Mesendoderm (in vitro differentiated cells): ENCODE measurements at regions not wholly inside any gene's neighbourhood (a gene's known extent, or its start where the extent isn't known, plus 50 kb on each side); places are given as distances from the start of the nearest gene placed in this dataset.

ENCODE experiments used
- DNase-seq: peaks from one replicate; pipeline ENCODE4 v3.0.0; 2013
- H2AK5ac ChIP-seq: 2 replicates; pipeline ENCODE4 v1.6.1; 2013; ENCODE audit warnings: low read length, inconsistent platforms
- H2BK120ac ChIP-seq: 2 replicates; pipeline ENCODE4 v1.6.1; 2013; ENCODE audit warnings: low read depth, mild to moderate bottlenecking, low read length, moderate library complexity, mixed read lengths
- H2BK15ac ChIP-seq: replicated peaks from 2 replicates; pipeline ENCODE4 v1.6.1; 2013; ENCODE audit warnings: low read depth, mild to moderate bottlenecking, moderate library complexity
- H2BK5ac ChIP-seq: 2 replicates; pipeline ENCODE4 v1.6.1; 2013; ENCODE audit warnings: low read length, inconsistent platforms
- H3K18ac ChIP-seq: 2 replicates; pipeline ENCODE4 v1.6.1; 2013; ENCODE audit warnings: mild to moderate bottlenecking, low read length, mixed read lengths
- H3K23ac ChIP-seq: one replicate; pipeline ENCODE4 v1.6.1; 2013; ENCODE audit warnings: low read length
- H3K27ac ChIP-seq: 2 replicates; pipeline ENCODE4 v1.5.1; 2013; ENCODE audit warnings: low read depth, mild to moderate bottlenecking, inconsistent platforms, low read length, moderate library complexity
- H3K27me3 ChIP-seq: 2 replicates; pipeline ENCODE4 v1.6.1; 2013; ENCODE audit warnings: low read length, control low read depth, mild to moderate bottlenecking, inconsistent platforms; ENCODE audit not compliant: insufficient read depth, poor library complexity
- H3K36me3 ChIP-seq: 2 replicates; pipeline ENCODE4 v1.6.1; 2013; ENCODE audit warnings: low read length, inconsistent platforms; ENCODE audit not compliant: control insufficient read depth, insufficient read depth
- H3K4ac ChIP-seq: one replicate; pipeline ENCODE4 v1.6.1; 2013; ENCODE audit warnings: low read depth, mild to moderate bottlenecking, low read length, moderate library complexity
- H3K4me1 ChIP-seq: 2 replicates; pipeline ENCODE4 v1.6.1; 2013; ENCODE audit warnings: low read depth, low read length, inconsistent platforms; ENCODE audit not compliant: control insufficient read depth
- H3K4me2 ChIP-seq: 2 replicates; pipeline ENCODE4 v1.6.1; 2013; ENCODE audit warnings: low read length
- H3K4me3 ChIP-seq: 2 replicates; pipeline ENCODE4 v1.5.1; 2013; ENCODE audit warnings: mild to moderate bottlenecking, low read length
- H3K56ac ChIP-seq: one replicate; pipeline ENCODE4 v1.6.1; 2013; ENCODE audit warnings: low read length
- H3K79me1 ChIP-seq: 2 replicates; pipeline ENCODE4 v1.6.1; 2013; ENCODE audit warnings: low read length, inconsistent platforms
- H3K79me2 ChIP-seq: 2 replicates; pipeline ENCODE4 v1.6.1; 2013; ENCODE audit warnings: mild to moderate bottlenecking, low read length; ENCODE audit not compliant: control insufficient read depth, insufficient read depth
- H3K9ac ChIP-seq: 2 replicates; pipeline ENCODE4 v1.6.1; 2013; ENCODE audit warnings: low read length, inconsistent platforms
- H4K5ac ChIP-seq: one replicate; pipeline ENCODE4 v1.6.1; 2013; ENCODE audit warnings: low read length
- H4K8ac ChIP-seq: one replicate; pipeline ENCODE4 v1.6.1; 2013; ENCODE audit warnings: low read depth, mild to moderate bottlenecking, control low read depth, low read length, moderate library complexity
- WGBS: extraction: QIAGEN DNeasy Blood & Tissue Kit; methylation state at CpG from one replicate; pipeline ENCODE4 v1.1.7; 2013; ENCODE audit warnings: low lambda C conversion rate, missing lambda C conversion rate; ENCODE audit not compliant: insufficient coverage; ENCODE audit errors: extremely low coverage; 5-methylcytosine and 5-hydroxymethylcytosine counted together

- H3K27me3 ChIP-seq = no peaks in the 10 kb centered on the region
- no peak overlapping the region for H2AK5ac ChIP-seq
- H3K18ac ChIP-seq = no peak overlapping the region
- H2BK120ac ChIP-seq = no peak overlapping the region
- H3K4me1 ChIP-seq = no peaks in the 10 kb centered on the region
- H3K23ac ChIP-seq = no peak overlapping the region
- DNase-seq = no peak
- H3K4me3 ChIP-seq = no peak overlapping the region
- no peak overlapping the region for H2BK5ac ChIP-seq
- H3K4ac ChIP-seq = no peak overlapping the region
- H3K4me2 ChIP-seq = no peak overlapping the region
- no peaks in the 10 kb centered on the region for H3K79me1 ChIP-seq
- H3K56ac ChIP-seq = no peak overlapping the region
- no peak overlapping the region for H4K8ac ChIP-seq
- no CpG with 5 or more reads among the region's 10 CpGs for WGBS
- no peak overlapping the region for H3K27ac ChIP-seq
- no peaks in the 10 kb centered on the region for H3K36me3 ChIP-seq
- H3K9ac ChIP-seq = no peak overlapping the region
- H3K79me2 ChIP-seq = no peaks in the 10 kb centered on the region
- no peak overlapping the region for H2BK15ac ChIP-seq
- no peak overlapping the region for H4K5ac ChIP-seq
Measured at GRCh38 chr18:46372670-46373069, 268.5 kb downstream of the HAUS1 start.

- Histone ChIP-seq H2BK5ac (no peak overlapping the region), H3K36me3 (no peaks in the 10 kb centered on the region), H3K4me1 (no peaks in the 10 kb centered on the region), H3K23ac (no peak overlapping the region), H2BK15ac (no peak overlapping the region), H3K79me1 (no peaks in the 10 kb centered on the region), H3K4ac (no peak overlapping the region), H3K56ac (no peak overlapping the region), H3K79me2 (no peaks in the 10 kb centered on the region), H3K27ac (no peak overlapping the region), H2AK5ac (no peak overlapping the region), H4K8ac (no peak overlapping the region), H4K5ac (no peak overlapping the region), H3K9ac (no peak overlapping the region), H2BK120ac (no peak overlapping the region), H3K4me2 (no peak overlapping the region), H3K4me3 (no peak overlapping the region), H3K18ac (no peak overlapping the region), H3K27me3 (no peaks in the 10 kb centered on the region)
- WGBS = no CpG with 5 or more reads among the region's 2 CpGs
- no peak for DNase-seq
Measured at GRCh38 chr18:46373131-46373530, 268.9 kb downstream of the HAUS1 start.

GRCh38 chr18:46373791-46374190 is 269.6 kb downstream of the HAUS1 start:
- Histone ChIP-seq H3K36me3 (no peaks in the 10 kb centered on the region), H3K23ac (no peak overlapping the region), H3K27ac (no peak overlapping the region), H4K8ac (no peak overlapping the region), H3K79me2 (no peaks in the 10 kb centered on the region), H3K4ac (no peak overlapping the region), H3K18ac (no peak overlapping the region), H3K9ac (no peak overlapping the region), H2BK120ac (no peak overlapping the region), H3K4me1 (no peaks in the 10 kb centered on the region), H3K56ac (no peak overlapping the region), H3K4me2 (no peak overlapping the region), H3K79me1 (no peaks in the 10 kb centered on the region), H2AK5ac (no peak overlapping the region), H3K4me3 (no peak overlapping the region), H3K27me3 (no peaks in the 10 kb centered on the region), H4K5ac (no peak overlapping the region), H2BK15ac (no peak overlapping the region), H2BK5ac (no peak overlapping the region)
- no peak for DNase-seq
- WGBS = no CpG with 5 or more reads among the region's 7 CpGs

- H2AK5ac ChIP-seq = no peak overlapping the region
- H3K18ac ChIP-seq = no peak overlapping the region
- H2BK120ac ChIP-seq = no peak overlapping the region
- no peak overlapping the region for H3K4ac ChIP-seq
- no peaks in the 10 kb centered on the region for H3K79me2 ChIP-seq
- no peak for DNase-seq
- no peak overlapping the region for H3K56ac ChIP-seq
- no peak overlapping the region for H3K27ac ChIP-seq
- H3K4me3 ChIP-seq = no peak overlapping the region
- H3K9ac ChIP-seq = no peak overlapping the region
- no peak overlapping the region for H4K8ac ChIP-seq
- H4K5ac ChIP-seq = no peak overlapping the region
- H3K36me3 ChIP-seq = no peaks in the 10 kb centered on the region
- H3K27me3 ChIP-seq = no peaks in the 10 kb centered on the region
- H3K79me1 ChIP-seq = no peaks in the 10 kb centered on the region
- no peak overlapping the region for H3K4me2 ChIP-seq
- H3K4me1 ChIP-seq = no peaks in the 10 kb centered on the region
- H3K23ac ChIP-seq = no peak overlapping the region
- no peak overlapping the region for H2BK5ac ChIP-seq
- no CpG with 5 or more reads among the region's 6 CpGs for WGBS
- no peak overlapping the region for H2BK15ac ChIP-seq
Measured at GRCh38 chr18:46374850-46375249, 270.7 kb downstream of the HAUS1 start.

- H3K27ac ChIP-seq = no peak overlapping the region
- no peak overlapping the region for H4K5ac ChIP-seq
- no peak overlapping the region for H4K8ac ChIP-seq
- no peak overlapping the region for H2AK5ac ChIP-seq
- no peak overlapping the region for H3K4me2 ChIP-seq
- no peaks in the 10 kb centered on the region for H3K27me3 ChIP-seq
- H2BK5ac ChIP-seq = no peak overlapping the region
- H2BK15ac ChIP-seq = no peak overlapping the region
- H3K4me3 ChIP-seq = no peak overlapping the region
- H3K36me3 ChIP-seq = no peaks in the 10 kb centered on the region
- no peak overlapping the region for H3K4ac ChIP-seq
- no peaks in the 10 kb centered on the region for H3K4me1 ChIP-seq
- H3K79me1 ChIP-seq = no peaks in the 10 kb centered on the region
- no CpG with 5 or more reads among the region's 1 CpG for WGBS
- no peak overlapping the region for H3K18ac ChIP-seq
- H3K9ac ChIP-seq = no peak overlapping the region
- H3K79me2 ChIP-seq = no peaks in the 10 kb centered on the region
- no peak overlapping the region for H2BK120ac ChIP-seq
- DNase-seq = no peak
- H3K23ac ChIP-seq = no peak overlapping the region
- no peak overlapping the region for H3K56ac ChIP-seq
Measured at GRCh38 chr18:46377557-46377956, 273.4 kb downstream of the HAUS1 start.

GRCh38 chr18:46378126-46378863 is 274.1 kb downstream of the HAUS1 start:
- Histone ChIP-seq H3K4me2 (no peak overlapping the region), H3K56ac (no peak overlapping the region), H2BK15ac (no peak overlapping the region), H2BK120ac (no peak overlapping the region), H3K9ac (no peak overlapping the region), H3K4ac (no peak overlapping the region), H3K18ac (no peak overlapping the region), H3K27me3 (no peaks in the 10 kb centered on the region), H3K36me3 (no peaks in the 10 kb centered on the region), H2BK5ac (no peak overlapping the region), H3K4me3 (no peak overlapping the region), H3K79me2 (no peaks in the 10 kb centered on the region), H4K8ac (no peak overlapping the region), H3K27ac (no peak overlapping the region), H3K79me1 (no peaks in the 10 kb centered on the region), H2AK5ac (no peak overlapping the region), H4K5ac (no peak overlapping the region), H3K4me1 (no peaks in the 10 kb centered on the region), H3K23ac (no peak overlapping the region)
- WGBS = no CpG with 5 or more reads among the region's 12 CpGs
- no peak for DNase-seq
